ENCODE measurements at regions not wholly inside any gene's neighbourhood (a gene's known extent, or its start where the extent isn't known, plus 50 kb on each side); places are given as distances from the start of the nearest gene placed in this dataset.
A peak's percentile ranks its signal among the peaks of the same experiment; 100 is the strongest.

GRCh38 chr19:29111576-29111975, 101.4 kb downstream of the UQCRFS1 start:
- H2AFZ ChIP-seq (ENCODE audit: low read length), result no peak overlapping the region
- H2BK120ac ChIP-seq (ENCODE audit: low read depth, low read length), result no peak overlapping the region
- H3K4me3 ChIP-seq (ENCODE audit: low read length in 2 of 2), result no peak overlapping the region
- no peak overlapping the region for H2AK5ac ChIP-seq (ENCODE audit: low read depth, low read length)
- H3K27ac ChIP-seq (replicated peaks; ENCODE audit: low read length), result no peak overlapping the region
- no peak overlapping the region for H3K4me2 ChIP-seq (ENCODE audit: insufficient read depth, low read length, poor library complexity, severe bottlenecking)
- H3K18ac ChIP-seq (ENCODE audit: low read length), result no peak overlapping the region
- WGBS, 2 donors (ENCODE audit: extremely low coverage in 2 of 2, insufficient read length in 2 of 2, insufficient replicate concordance in 1 of 2), result no CpG with 5 or more reads among the region's 6 CpGs
- DNase-seq (ENCODE audit: low spot score), result no peak
- H3K14ac ChIP-seq (ENCODE audit: low read length), result no peak overlapping the region
- no peak overlapping the region for H2BK12ac ChIP-seq (ENCODE audit: low read length)
- no peak overlapping the region for H2BK15ac ChIP-seq (ENCODE audit: low read length)
- no peak overlapping the region for H3K4ac ChIP-seq (ENCODE audit: low read length)
- no peaks in the 10 kb centered on the region for H3K36me3 ChIP-seq (replicated peaks in 1 of 2; ENCODE audit: control insufficient read depth in 2 of 2, insufficient read depth in 2 of 2, low read length in 2 of 2)
- H4K8ac ChIP-seq (ENCODE audit: low read depth, low read length), result no peak overlapping the region
- H4K91ac ChIP-seq (ENCODE audit: low read depth, low read length, poor library complexity), result no peak overlapping the region
- H3K23ac ChIP-seq (ENCODE audit: low read depth, low read length, poor library complexity), result no peak overlapping the region
- H2BK5ac ChIP-seq (ENCODE audit: low read length), result no peak overlapping the region
- H3K79me1 ChIP-seq (ENCODE audit: low read depth, low read length), result no peaks in the 10 kb centered on the region
- no peaks in the 10 kb centered on the region for H3K27me3 ChIP-seq (ENCODE audit: control insufficient read depth in 3 of 3, insufficient read depth in 3 of 3, low read depth in 1 of 3, low read length in 3 of 3)
- no peaks in the 10 kb centered on the region for H3K9me3 ChIP-seq (replicated peaks in 1 of 2; ENCODE audit: control insufficient read depth in 2 of 2, insufficient read depth in 1 of 2, low read depth in 1 of 2, low read length in 2 of 2)
- H3K4me1 ChIP-seq (ENCODE audit: control insufficient read depth in 2 of 2, insufficient read depth in 1 of 2, low read depth in 1 of 2, low read length in 2 of 2), result no peaks in the 10 kb centered on the region
- H3K9ac ChIP-seq (ENCODE audit: low read depth, low read length, poor library complexity), result no peak overlapping the region

GRCh38 chr19:29107831-29108230, 105.1 kb downstream of the UQCRFS1 start:
- no peak overlapping the region for H3K4me3 ChIP-seq (ENCODE audit: low read length in 2 of 2)
- H2AK5ac ChIP-seq (ENCODE audit: low read depth, low read length), result no peak overlapping the region
- H3K4me2 ChIP-seq (ENCODE audit: insufficient read depth, low read length, poor library complexity, severe bottlenecking), result no peak overlapping the region
- DNase-seq (ENCODE audit: low spot score), result no peak
- no peaks in the 10 kb centered on the region for H3K79me1 ChIP-seq (ENCODE audit: low read depth, low read length)
- no CpG with 5 or more reads among the region's 6 CpGs for WGBS, 2 donors (ENCODE audit: extremely low coverage in 2 of 2, insufficient read length in 2 of 2, insufficient replicate concordance in 1 of 2)
- no peak overlapping the region for H3K14ac ChIP-seq (ENCODE audit: low read length)
- no peak overlapping the region for H3K18ac ChIP-seq (ENCODE audit: low read length)
- H3K4me1 ChIP-seq (ENCODE audit: control insufficient read depth in 2 of 2, insufficient read depth in 1 of 2, low read depth in 1 of 2, low read length in 2 of 2), result peaks cover 0 to 12% of the 10 kb centered on the region in 2 donors
- H3K27me3 ChIP-seq (ENCODE audit: control insufficient read depth in 3 of 3, insufficient read depth in 3 of 3, low read depth in 1 of 3, low read length in 3 of 3), result no peaks in the 10 kb centered on the region
- no peak overlapping the region for H2BK120ac ChIP-seq (ENCODE audit: low read depth, low read length)
- no peak overlapping the region for H3K4ac ChIP-seq (ENCODE audit: low read length)
- no peak overlapping the region for H3K27ac ChIP-seq (replicated peaks; ENCODE audit: low read length)
- H3K36me3 ChIP-seq (replicated peaks in 1 of 2; ENCODE audit: control insufficient read depth in 2 of 2, insufficient read depth in 2 of 2, low read length in 2 of 2), result no peaks in the 10 kb centered on the region
- no peak overlapping the region for H2AFZ ChIP-seq (ENCODE audit: low read length)
- H3K9ac ChIP-seq (ENCODE audit: low read depth, low read length, poor library complexity), result no peak overlapping the region
- H3K9me3 ChIP-seq (replicated peaks in 1 of 2; ENCODE audit: control insufficient read depth in 2 of 2, insufficient read depth in 1 of 2, low read depth in 1 of 2, low read length in 2 of 2), result peaks cover 0 to 4% of the 10 kb centered on the region in 2 donors
- no peak overlapping the region for H2BK15ac ChIP-seq (ENCODE audit: low read length)
- no peak overlapping the region for H2BK5ac ChIP-seq (ENCODE audit: low read length)
- no peak overlapping the region for H3K23ac ChIP-seq (ENCODE audit: low read depth, low read length, poor library complexity)
- no peak overlapping the region for H4K8ac ChIP-seq (ENCODE audit: low read depth, low read length)
- no peak overlapping the region for H4K91ac ChIP-seq (ENCODE audit: low read depth, low read length, poor library complexity)
- no peak overlapping the region for H2BK12ac ChIP-seq (ENCODE audit: low read length)

GRCh38 chr19:29106346-29106885, 106.5 kb downstream of the UQCRFS1 start:
- H3K14ac ChIP-seq (ENCODE audit: low read length), result no peak overlapping the region
- H3K36me3 ChIP-seq (replicated peaks in 1 of 2; ENCODE audit: control insufficient read depth in 2 of 2, insufficient read depth in 2 of 2, low read length in 2 of 2), result no peaks in the 10 kb centered on the region
- peaks cover 0 to 12% of the 10 kb centered on the region in 2 donors for H3K4me1 ChIP-seq (ENCODE audit: control insufficient read depth in 2 of 2, insufficient read depth in 1 of 2, low read depth in 1 of 2, low read length in 2 of 2)
- H3K4ac ChIP-seq (ENCODE audit: low read length), result peak overlapping the region; percentile 46
- no peak overlapping the region for H2AFZ ChIP-seq (ENCODE audit: low read length)
- no peak overlapping the region for H3K27ac ChIP-seq (replicated peaks; ENCODE audit: low read length)
- H4K8ac ChIP-seq (ENCODE audit: low read depth, low read length), result no peak overlapping the region
- H2BK15ac ChIP-seq (ENCODE audit: low read length), result peak overlapping the region; percentile 55
- H2AK5ac ChIP-seq (ENCODE audit: low read depth, low read length), result peak overlapping the region; percentile 20
- peaks cover 0 to 4% of the 10 kb centered on the region in 2 donors for H3K9me3 ChIP-seq (replicated peaks in 1 of 2; ENCODE audit: control insufficient read depth in 2 of 2, insufficient read depth in 1 of 2, low read depth in 1 of 2, low read length in 2 of 2)
- H3K79me1 ChIP-seq (ENCODE audit: low read depth, low read length), result no peaks in the 10 kb centered on the region
- peak overlapping the region; percentile 51 for H3K18ac ChIP-seq (ENCODE audit: low read length)
- no peak overlapping the region for H3K9ac ChIP-seq (ENCODE audit: low read depth, low read length, poor library complexity)
- no peak for DNase-seq (ENCODE audit: low spot score)
- H3K27me3 ChIP-seq (ENCODE audit: control insufficient read depth in 3 of 3, insufficient read depth in 3 of 3, low read depth in 1 of 3, low read length in 3 of 3), result no peaks in the 10 kb centered on the region
- H2BK12ac ChIP-seq (ENCODE audit: low read length), result no peak overlapping the region
- H2BK120ac ChIP-seq (ENCODE audit: low read depth, low read length), result no peak overlapping the region
- WGBS, 2 donors (ENCODE audit: extremely low coverage in 2 of 2, insufficient read length in 2 of 2, insufficient replicate concordance in 1 of 2), result no CpG with 5 or more reads among the region's 7 CpGs
- H3K4me2 ChIP-seq (ENCODE audit: insufficient read depth, low read length, poor library complexity, severe bottlenecking), result no peak overlapping the region
- H2BK5ac ChIP-seq (ENCODE audit: low read length), result no peak overlapping the region
- no peak overlapping the region for H3K4me3 ChIP-seq (ENCODE audit: low read length in 2 of 2)
- H3K23ac ChIP-seq (ENCODE audit: low read depth, low read length, poor library complexity), result no peak overlapping the region
- no peak overlapping the region for H4K91ac ChIP-seq (ENCODE audit: low read depth, low read length, poor library complexity)

- Histone ChIP-seq H3K79me1 (ENCODE audit: low read depth, low read length) (no peaks in the 10 kb centered on the region), H4K8ac (ENCODE audit: low read depth, low read length) (no peak overlapping the region), H3K14ac (ENCODE audit: low read length) (no peak overlapping the region), H3K9me3 (replicated peaks in 1 of 2; ENCODE audit: control insufficient read depth in 2 of 2, insufficient read depth in 1 of 2, low read depth in 1 of 2, low read length in 2 of 2) (peaks cover 0 to 4% of the 10 kb centered on the region in 2 donors), H3K36me3 (replicated peaks in 1 of 2; ENCODE audit: control insufficient read depth in 2 of 2, insufficient read depth in 2 of 2, low read length in 2 of 2) (no peaks in the 10 kb centered on the region), H3K27me3 (ENCODE audit: control insufficient read depth in 3 of 3, insufficient read depth in 3 of 3, low read depth in 1 of 3, low read length in 3 of 3) (no peaks in the 10 kb centered on the region), H3K9ac (ENCODE audit: low read depth, low read length, poor library complexity) (no peak overlapping the region), H2BK5ac (ENCODE audit: low read length) (no peak overlapping the region), H2AK5ac (ENCODE audit: low read depth, low read length) (peak overlapping the region; percentile 14), H3K27ac (replicated peaks; ENCODE audit: low read length) (peak overlapping the region; percentile 7), H2AFZ (ENCODE audit: low read length) (no peak overlapping the region), H3K18ac (ENCODE audit: low read length) (peak overlapping the region; percentile 49), H3K4me2 (ENCODE audit: insufficient read depth, low read length, poor library complexity, severe bottlenecking) (no peak overlapping the region), H2BK12ac (ENCODE audit: low read length) (no peak overlapping the region), H3K23ac (ENCODE audit: low read depth, low read length, poor library complexity) (no peak overlapping the region), H2BK120ac (ENCODE audit: low read depth, low read length) (no peak overlapping the region), H4K91ac (ENCODE audit: low read depth, low read length, poor library complexity) (no peak overlapping the region), H3K4me3 (ENCODE audit: low read length in 2 of 2) (no peak overlapping the region), H3K4me1 (ENCODE audit: control insufficient read depth in 2 of 2, insufficient read depth in 1 of 2, low read depth in 1 of 2, low read length in 2 of 2) (peaks cover 0 to 12% of the 10 kb centered on the region in 2 donors), H3K4ac (ENCODE audit: low read length) (no peak overlapping the region), H2BK15ac (ENCODE audit: low read length) (no peak overlapping the region)
- no peak for DNase-seq (ENCODE audit: low spot score)
- no CpG with 5 or more reads among the region's 11 CpGs for WGBS, 2 donors (ENCODE audit: extremely low coverage in 2 of 2, insufficient read length in 2 of 2, insufficient replicate concordance in 1 of 2)
These were observed 107.2 kb downstream of the UQCRFS1 start for GRCh38 chr19:29105629-29106292.

Measured in neuronal stem cell (in vitro differentiated cells).